OCI-LY7 (cell line): ENCODE measurements at regions not wholly inside any gene's neighbourhood (a gene's known extent, or its start where the extent isn't known, plus 50 kb on each side); places are given as distances from the start of the nearest gene placed in this dataset.

Experiments
- CTCF ChIP-seq: fragments of 200-600 bp; sonication (generic); conservative IDR thresholded peaks from 2 replicates; pipeline ENCODE4 v1.5.1; 2014; ENCODE audit warnings: mild to moderate bottlenecking, antibody characterized with exemption, low read length, moderate library complexity, mixed read lengths
- EZH2phosphoT487 ChIP-seq: fragments of 200-600 bp; sonication (generic); IDR thresholded peaks from 2 replicates; pipeline ENCODE4 v1.6.1; 2018; ENCODE audit warnings: low read depth, borderline replicate concordance, mild to moderate bottlenecking, mixed run types, antibody characterized with exemption, low read length, moderate library complexity, mixed read lengths

- TF ChIP-seq CTCF (no peak), EZH2phosphoT487 (no peak)
Observed at GRCh38 chr2:237150186-237150585, 64.5 kb downstream of the COPS8 start.
